GM04504 (cell line): ENCODE measurements at regions not wholly inside any gene's neighbourhood (a gene's known extent, or its start where the extent isn't known, plus 50 kb on each side); places are given as distances from the start of the nearest gene placed in this dataset.

ENCODE experiments used
- DNase-seq: peaks from one replicate; pipeline ENCODE4 v3.0.0-alpha.2; 2012; ENCODE audit warnings: low read depth

DNA sequence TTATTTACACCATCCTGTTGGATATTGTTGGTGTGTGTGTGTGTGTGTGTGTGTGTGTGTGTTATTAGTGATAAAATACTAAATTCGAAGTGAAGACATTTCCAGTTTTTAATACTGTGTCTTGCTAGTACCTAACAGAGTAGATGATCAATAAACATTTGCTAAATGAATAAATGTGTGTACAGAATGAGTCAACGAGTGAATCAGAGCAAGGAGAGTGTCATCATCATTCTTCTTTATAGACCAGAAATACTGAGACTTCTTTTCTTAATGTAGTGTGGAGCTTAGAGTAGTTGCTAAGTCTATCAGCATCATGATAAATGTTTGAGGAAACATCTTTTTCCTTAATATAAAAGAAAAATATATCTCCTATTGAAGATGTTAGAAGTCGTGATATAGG lies 169.7 kb upstream of the SATB2 start:
- no peak for DNase-seq

DNA sequence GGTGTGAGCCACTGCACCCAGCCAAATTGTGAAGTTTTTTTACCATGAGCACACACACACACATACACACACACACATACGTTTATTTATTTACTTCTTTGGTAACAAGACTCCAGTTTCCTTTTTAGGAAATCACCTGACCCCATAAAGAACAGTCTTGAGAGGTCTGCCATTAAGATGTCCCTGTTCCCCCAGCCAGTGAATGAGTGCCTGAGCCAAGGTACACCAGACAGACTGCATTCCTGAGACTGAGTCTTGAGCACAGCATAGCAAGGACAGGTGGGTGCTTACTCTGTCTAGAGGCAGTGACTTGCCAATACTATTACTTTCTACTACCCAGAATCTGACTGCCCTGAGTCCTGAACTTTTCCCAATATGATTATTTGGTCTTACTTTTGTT lies 167.2 kb upstream of the SATB2 start:
- no peak for DNase-seq

DNA sequence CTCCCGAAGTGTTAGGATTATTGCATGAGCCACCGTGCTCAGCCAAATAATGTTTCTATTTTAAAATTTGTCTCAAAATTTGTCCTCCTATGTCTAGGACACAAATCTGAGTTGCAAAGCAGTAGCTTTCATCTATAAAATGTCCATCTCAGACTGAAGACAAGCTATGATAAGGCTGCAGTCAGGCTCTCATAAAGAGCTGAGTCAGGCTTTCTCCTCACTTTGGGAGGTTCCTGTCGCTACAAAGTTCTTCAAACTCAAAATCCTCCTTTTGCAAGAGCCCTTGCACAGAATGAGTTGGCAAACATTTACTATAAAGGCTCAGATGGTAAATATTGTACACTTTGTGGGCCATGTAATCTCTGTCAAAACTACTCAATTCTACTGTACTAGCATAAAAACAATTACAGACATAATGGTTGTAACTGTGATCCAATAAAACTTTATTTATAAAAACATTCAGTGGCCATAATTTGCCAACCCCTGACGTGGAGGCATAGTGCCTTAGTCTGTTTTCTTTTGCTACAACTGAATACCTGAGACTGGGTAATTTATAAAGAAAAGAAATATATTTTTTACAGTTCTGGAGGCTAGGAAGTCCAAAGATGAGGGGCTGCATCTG lies 154.9 kb upstream of the SATB2 start:
- no peak for DNase-seq

DNA sequence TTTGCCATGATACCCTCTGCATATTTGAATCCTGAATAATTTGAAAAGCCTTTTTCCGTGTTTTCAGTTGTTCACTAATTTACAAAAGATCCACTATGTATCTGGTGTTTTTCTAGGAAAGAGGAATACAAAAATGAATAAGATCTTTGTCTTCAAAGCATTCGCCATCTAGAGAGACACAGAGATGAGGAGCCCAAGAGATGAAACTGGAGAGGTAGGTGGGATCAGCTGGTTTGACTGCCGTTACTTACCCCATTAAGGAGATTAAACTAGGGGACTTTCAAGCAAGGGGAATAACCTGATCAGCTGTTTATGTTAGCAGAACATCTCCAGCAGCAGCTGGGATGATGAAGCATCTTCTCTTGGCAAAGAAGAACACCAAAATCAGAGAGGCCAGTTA lies 150.2 kb upstream of the SATB2 start:
- DNase-seq = no peak

DNA sequence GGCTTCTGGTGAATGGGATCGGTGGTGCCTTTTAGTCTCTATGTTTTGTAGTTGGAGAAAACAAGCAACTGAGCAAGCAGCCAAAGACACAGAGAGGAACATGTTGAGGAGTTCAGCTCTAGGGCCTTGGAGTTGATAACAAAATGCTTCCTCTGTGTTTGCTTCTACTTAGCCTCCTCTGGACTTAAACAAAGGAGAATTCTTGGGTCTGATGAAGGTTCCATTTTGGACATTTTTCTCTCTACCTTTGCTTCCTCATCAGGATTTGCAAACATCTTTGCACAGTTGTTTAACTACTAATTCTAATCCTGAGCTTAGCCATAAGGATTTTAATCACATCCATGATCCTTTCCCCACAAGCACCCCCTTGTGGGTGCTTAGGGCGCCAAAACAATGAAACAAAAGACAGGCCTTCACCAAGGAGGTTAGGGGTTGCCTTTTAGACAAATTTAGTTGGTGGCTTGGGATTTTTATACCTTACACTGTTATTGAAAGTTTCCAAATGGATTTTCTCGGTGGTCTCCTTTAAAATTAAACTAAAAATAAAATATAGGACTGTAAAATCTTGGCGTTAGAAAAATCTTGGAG lies 148.5 kb upstream of the SATB2 start:
- no peak for DNase-seq

DNA sequence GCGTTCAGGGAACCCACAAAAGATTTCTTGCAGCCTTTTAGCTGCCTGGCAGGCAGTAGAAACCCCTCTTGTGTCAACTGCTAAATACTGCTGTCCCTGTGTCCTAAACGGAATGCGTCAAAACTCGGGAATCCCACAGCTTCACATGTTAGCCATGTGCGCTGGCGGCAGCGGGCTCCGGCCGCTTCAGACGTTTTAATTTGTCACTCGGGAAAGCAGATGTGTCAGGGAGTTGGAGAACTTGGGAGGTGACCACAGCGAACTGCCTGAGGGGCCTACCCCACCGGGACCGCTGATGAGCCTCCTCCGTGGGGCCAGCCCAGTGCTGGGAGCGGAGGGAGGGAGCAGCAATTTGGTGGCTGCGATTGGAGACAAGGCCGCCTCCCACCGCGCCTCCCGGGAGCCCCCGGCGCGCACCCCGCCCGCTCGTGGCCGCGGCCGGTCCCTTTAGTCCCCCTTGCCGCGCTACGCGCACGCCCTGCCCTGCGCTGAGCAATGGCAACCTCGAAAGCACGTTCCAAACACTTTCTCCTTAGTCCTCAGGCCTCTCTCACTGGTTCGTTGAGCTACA lies 146.1 kb upstream of the SATB2 start:
- DNase-seq = no peak

DNA sequence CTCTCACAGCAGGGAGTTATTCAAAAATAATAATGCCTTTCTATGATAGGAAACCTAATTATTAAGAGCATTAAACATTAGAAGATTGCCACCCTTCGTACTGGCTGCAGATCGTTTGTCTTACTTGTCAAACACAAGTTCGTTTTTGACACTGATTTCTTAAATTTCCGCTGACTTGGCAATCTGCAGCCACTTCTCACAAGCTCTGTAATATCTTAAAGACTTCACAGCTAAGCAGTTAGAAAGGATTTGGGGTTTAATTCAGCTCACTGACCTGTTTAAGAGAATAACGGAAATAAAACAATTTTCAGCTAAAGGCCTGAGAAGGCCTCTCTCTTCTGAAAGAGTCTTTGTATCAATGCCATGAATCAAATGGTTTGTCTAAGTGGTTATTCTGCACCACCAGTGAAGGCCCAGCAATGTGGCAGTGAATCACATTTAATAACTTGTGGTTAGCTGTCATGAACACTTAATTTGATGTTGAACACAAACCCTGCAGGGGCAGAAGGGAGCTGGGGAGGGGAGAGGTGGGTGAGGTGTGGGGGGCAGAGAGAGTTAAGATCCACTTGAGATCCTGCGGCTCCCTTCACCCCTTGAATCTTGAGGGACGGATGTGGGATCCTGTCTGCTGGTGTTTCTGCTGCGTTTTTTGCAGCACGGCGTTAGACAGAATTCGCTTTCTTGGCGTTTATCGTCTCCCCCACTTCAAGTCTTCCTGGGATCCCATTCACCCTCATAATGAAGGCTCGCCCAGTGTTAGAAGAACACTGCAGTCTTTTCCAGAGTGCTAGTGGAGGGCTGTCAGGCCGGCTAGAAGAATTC lies 145.4 kb upstream of the SATB2 start:
- no peak for DNase-seq

DNA sequence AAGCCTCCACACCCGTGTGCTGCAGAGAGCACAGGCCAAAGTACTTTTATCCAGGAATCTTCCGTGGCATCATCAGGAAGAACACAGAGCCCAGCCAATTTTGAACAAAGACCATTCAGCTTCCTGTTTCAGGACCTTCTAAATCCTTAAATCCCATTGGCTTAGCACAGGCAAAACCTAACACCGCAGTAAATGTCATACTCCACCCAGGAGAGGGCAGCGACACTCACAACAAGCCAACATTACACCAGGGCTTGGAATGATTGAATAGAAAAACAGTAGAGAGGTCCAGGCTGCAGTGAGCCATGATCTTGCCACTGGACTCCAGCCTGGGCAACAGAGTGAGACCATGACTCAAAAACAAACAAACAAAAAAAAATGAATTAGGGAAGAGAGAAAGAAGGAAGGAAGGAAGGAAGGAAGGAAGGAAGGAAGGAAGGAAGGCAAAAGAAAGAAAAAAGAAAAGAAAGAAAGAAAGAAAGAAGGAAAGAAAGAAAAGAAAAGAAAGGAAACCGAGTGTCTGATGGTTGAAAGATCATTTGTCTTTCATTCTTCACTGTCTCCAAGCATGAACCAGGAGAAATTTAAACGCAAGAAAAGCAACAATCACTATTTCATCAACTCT lies 144.6 kb upstream of the SATB2 start:
- no peak for DNase-seq

DNA sequence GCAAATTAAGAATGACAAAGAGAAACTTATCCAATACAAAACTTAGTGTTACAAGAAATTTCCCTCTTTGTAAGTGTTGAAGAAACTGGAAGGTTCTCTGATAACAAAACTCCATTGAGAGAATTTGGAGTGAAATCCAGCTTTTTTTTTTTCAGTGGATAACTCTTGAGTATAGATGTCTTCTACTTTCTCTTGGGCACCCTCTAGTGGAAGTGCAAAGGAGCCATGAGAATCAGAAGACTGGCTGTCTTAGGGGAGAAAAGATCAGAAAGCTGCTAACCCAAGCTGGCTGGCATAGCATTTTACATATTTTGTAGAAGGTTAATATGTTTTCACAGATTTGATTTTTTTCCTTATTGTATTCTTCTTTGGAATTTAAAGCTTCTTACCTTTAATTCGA lies 138.8 kb upstream of the SATB2 start:
- no peak for DNase-seq

DNA sequence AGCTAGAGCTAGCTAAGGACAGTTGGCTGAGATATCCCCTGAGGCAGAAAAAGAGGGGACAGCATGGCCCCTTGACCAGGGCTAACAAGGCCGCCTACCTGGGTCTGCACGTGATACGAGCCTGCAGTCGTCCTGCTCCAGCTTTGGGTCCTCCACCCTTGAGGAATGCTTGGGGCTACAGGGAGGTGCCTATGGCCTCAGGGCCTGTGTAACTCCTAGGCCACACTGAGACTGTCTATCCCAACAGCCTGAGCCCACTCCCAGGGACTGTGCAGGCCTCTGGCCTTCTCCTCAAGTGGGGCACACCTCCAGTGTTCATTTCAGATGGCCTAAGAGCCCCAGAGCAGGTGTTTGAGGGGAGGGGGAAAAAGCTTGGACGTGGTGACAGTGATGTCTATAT lies 136.7 kb upstream of the SATB2 start:
- DNase-seq = no peak

DNA sequence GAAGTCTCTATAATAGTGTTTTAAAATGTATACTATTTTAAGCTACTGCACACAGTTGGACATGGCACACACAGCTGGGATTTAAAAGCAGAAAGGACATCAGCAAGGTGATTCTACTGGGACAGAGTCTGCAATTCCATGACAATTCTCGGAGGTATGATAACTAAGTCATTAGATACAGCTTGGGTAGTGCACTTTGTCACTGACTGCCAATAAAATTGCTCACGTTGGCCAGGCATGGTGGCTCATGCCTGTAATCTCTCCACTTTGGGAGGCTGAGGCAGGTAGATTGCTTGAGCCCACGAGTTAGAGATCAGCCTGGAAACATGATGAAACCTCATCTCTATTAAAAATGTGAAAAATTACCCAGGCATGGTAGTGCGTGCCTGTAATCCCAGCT lies 134.1 kb upstream of the SATB2 start:
- no peak for DNase-seq

DNA sequence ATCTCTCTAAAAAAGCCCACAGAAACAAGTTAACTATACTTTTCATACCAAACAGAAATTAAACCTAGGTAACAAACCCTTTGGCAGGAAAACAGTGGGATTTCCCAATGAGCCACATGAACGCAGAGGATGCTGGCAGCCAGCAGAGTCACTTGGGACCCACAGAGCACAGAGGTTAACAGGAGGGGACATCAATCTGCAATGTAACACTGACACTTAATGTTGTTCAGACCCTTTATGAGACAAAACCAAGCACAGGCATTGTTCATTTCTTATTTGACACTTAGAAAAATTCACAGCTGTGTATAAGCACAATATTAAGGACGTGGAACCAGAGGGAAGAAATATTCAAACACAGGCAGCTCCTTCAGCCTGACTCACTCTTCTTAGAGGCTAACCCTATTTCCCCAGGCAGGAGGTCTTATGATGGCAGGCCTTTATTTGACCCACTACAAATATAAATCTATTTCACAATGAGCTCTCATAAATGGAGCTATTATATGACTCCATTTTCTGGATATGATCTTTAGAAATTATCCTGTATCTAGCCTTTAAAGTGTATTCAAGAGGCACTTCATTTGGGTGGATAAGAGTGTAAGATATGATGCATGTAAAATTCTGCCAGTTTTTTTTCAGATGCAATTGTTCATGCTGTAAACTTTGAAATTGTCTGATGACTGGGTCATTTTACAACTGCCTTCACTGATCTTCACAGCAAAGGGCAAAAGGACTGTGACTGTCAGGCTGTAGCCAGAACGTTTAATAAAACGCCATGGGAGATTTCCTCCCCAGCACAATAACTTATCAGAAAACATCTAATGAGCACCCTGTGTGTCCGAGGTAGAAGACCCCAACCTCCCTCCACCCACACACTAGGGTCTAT lies 132.8 kb upstream of the SATB2 start:
- no peak for DNase-seq

DNA sequence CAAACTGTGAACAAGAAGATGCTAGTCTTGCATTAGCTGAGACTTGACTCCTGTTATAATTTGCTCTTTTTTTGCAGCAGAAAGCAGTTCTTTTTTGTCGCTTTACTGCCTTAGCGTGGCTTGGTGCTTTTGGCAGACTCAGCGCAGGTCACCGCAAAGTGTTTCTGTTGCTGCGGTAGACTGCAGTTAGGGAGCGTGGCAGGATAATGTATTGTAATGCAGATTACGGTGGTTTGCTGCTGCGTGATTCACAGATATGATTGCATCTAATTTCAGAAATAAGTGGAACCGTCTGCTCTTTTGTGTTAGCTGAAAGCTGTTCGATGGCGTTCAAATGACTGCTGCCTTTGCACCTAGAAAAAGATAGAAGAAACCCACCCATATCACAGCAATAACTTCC lies 131.6 kb upstream of the SATB2 start:
- DNase-seq = no peak

DNA sequence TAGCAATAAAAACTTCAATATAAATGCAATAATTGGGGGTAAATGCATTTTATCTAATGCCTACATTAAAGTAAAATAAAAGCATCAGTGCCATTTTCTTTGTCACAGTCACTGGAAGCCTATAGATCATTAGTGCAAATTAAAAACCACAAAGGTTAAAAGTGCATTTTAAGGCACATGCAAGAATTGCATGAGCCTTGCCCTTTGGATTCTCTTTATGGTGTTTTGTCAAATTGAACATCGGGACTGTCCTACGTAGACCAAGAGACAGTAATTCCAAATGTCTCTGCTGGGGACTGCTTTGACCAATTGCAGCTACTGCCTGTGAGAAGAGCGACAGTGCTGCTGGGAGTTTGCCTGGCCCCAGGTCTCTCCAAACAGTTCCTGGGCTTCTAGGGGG lies 130.3 kb upstream of the SATB2 start:
- no peak for DNase-seq

DNA sequence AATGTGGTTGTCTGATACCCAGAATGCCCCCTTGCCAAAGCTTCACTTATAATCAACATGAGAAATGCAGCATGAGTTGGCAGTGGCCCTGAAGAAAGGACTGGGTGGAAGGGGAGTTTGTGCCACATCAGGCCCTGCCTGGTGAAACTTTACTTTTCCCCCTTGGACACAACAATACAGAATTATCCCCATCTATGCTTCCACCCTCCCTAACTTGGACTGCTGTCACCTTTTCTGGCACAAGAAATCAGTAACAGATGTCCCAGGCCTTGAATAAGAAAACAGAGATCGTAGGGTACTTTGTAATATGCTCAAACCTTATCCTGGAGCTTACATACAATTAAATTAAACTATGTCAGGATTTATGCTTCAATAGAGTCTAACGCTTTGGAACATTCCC lies 128.9 kb upstream of the SATB2 start:
- DNase-seq = no peak

DNA sequence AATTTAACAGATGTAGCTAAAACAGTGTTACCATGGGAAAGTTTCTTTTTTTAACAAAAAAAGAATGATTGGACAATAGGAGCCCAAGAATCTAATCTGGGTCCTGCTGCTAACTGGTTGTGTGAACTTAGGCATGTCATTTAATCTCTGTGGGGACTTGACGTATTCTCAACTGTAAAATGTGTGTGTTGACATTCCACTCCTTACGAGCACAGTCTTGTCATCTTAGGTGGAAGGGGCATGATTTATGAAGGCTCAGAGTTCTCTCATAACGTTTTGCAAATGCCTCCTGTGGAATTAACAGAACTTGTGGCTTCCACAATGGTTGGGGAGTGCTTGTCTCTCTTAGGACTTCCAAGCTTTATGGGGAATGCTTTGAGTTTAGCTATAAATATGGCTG lies 125.9 kb upstream of the SATB2 start:
- DNase-seq = no peak

DNA sequence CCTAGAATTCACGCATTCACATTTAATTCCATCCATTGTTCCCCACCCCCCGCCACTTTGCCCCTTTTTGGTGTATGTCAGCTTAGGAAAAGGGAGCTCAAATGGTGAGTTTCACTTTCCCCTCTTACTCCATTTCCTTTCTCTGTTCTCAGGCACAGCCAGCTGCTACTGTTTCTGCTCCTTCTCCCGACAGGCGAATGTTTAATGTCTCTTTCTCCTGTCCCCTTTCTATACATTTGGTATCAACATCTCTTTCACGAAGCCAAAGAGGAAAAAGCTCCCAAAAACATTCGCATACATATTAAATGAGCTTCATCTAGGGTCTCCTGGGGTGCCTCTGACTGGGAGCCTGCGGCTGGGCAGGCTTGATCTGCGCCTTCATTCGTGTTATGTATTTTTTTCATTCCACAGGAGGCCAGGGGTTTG lies 124.2 kb upstream of the SATB2 start:
- DNase-seq = no peak

DNA sequence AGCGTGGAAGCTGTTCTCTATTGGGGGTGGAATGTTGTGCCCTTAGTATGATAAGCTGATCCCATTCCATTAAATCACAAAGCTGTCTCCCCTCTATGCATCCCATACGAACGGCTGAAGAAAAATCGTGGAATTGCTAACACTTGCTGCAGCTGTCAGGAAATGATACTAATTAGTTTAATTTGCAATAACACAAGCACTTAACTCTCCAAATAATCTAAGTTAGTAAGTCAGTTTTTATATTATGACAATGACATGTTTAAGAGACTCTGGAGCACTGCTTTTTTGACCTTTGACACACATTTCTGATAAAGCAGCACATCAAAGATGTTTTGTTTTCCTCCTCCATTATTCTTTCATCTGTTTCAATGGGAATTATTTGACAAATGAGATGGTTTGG lies 123.7 kb upstream of the SATB2 start:
- DNase-seq = no peak

DNA sequence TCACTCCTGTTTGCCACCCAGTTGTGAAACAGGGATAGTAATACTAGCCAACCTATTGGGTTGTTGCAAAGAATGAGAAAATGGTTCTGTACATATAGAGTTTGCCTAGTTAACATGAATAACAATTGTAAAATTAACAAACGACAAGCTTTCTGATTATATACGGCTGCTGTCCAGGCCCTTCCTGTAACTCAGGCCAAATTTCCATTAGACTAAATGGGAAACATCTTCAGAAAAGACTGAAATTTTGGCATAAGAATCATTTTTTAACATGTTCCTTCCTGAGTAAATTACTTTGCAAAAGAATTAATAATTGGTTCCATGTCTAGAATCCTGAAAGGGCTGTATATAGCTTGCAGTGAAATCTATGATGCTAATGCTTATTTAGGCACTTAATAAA lies 117.7 kb upstream of the SATB2 start:
- DNase-seq = no peak

DNA sequence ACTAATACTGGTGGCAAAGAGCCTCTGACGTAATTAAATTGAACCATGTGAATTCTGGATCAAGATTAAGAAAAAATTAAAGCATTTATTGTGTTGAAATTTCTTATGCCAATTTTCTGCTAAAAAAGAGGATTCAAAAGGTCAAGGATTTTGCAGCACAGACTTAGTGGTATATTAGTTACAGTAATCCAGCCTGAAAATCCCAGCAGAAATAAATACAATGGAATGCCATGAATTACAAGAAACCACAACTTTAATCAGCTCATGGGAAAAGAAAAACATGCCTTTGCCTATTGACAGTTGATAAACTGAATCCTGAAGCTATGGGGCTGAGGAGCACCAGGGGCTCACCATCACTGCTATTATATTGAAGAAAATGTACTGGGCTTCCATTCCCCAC lies 114.8 kb upstream of the SATB2 start:
- no peak for DNase-seq

DNA sequence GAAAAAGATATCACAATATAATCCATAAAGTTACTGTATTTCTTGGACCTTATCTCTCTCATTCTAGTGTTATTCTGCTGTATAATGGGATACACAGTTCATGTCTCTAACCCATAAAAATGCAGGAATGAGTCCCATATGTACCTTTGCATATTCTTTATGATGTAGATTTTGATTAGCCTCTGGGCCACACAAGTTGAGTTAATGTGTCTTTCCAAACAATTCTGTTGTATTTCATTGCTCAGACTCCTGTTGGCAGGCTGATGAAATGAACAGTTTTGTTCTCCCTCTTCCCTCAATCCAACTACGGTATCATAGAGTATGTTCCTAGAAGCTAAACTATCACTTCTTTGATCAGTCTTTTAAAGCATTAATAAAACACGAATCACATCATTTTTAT lies 113.2 kb upstream of the SATB2 start:
- no peak for DNase-seq

DNA sequence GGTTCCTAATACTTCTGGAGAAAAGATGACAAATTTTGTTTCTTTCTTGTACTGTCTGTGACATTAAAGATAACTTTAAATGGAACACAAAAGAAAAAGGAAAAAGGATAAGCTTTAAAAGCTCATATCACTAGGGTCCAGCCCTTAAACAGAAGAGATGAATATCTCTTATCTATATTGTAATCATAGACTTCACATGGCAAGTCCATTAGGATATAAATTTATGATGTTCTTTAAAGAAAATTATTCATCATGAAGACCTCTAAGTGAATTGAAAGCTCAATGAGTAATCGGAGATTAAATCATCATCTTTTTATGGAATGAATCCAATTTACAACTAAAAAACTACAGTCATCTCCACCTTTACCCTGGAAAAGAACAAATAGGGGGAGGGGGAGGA lies 111.6 kb upstream of the SATB2 start:
- no peak for DNase-seq
